Fibroblast of peridontal ligament (primary cell): ENCODE measurements at regions not wholly inside any gene's neighbourhood (a gene's known extent, or its start where the extent isn't known, plus 50 kb on each side); places are given as distances from the start of the nearest gene placed in this dataset.
"Not testable (repeated sequence)": the region's sequence is repeated elsewhere in the genome, so short reads cannot be mapped to it uniquely, and the experiment has no call there.

Source experiments
- DNase-seq: peaks from one replicate; pipeline ENCODE4 v3.0.0-alpha.2; 2010; ENCODE audit errors: extremely low read depth

DNA sequence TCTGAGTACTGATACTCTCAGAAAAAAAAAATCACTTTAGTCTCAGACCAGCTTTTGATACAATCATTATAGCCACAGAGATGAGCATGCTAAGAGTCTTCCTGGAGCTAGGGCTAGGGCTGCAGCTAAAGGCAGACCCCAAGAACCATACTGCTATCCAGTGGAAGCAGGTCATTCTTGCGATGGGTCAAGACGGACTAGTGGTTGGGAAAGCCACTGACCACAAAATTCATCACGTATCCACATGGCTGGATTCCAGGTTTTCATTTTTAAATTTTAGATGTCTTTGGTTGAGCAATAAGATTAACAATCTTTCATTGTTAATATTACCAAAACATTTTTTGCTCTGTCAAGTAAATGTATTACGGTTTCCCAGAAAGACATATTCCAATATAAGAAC is 598.1 kb downstream of the DNAH5 start:
- no peak for DNase-seq

DNA sequence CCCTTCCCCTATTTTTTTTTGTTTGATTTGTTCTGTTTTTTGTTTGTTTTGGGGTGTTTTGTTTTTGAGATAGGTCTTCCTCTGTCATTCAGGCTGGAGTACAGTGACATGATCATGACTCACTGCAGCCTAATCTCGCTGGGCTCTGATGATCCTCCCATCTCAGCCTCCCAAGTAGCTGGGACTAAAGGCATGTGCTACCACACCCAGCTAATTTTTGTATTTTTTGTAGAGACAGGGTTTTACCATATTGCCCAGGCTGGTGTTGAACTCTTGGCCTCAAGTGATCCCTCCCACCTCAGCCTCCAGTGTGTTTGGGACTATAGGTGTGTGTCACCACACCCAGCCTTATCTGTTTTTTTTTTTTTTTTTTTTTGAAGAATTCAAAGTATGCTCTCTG is 605.4 kb downstream of the DNAH5 start:
- no peak for DNase-seq

DNA sequence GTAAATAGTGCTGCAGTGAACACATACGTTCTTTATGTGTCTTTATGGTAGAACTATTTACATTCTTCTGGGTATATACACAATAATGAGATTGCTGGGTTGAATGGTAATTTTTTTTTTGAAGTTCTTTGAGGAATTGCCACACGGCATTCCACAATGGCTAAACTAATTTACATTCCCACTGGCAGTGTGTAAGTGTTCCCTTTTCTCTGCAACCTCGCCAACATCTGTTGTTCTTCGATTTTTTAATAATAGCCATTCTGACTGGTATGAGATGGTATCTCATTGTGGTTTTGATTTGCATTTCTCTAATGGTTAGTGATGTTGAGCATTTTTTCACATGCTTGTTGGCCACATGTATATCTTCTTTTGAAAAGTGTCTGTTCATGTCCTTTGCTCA is 609.5 kb downstream of the DNAH5 start:
- DNase-seq: not testable (repeated sequence)

DNA sequence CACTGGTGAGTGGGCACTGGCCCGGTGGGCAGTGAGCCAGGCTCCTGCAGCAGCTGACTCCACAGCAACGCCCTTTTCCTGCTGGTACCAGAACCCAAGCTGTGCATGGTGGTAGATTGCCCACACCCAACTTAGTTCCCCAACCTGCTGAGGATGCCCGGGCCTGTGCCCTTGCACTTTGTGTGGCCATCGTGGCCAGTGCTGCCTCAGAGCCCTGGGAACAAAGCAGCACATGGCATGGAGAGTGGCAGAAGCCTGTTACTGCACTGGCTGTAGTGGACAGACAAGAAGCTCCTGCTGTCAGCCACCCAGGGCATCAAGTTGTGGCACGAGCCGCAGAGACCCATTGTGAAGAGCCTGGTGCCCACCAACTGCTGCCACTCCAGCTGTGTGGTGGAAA is 612.9 kb downstream of the DNAH5 start:
- no peak for DNase-seq

DNA sequence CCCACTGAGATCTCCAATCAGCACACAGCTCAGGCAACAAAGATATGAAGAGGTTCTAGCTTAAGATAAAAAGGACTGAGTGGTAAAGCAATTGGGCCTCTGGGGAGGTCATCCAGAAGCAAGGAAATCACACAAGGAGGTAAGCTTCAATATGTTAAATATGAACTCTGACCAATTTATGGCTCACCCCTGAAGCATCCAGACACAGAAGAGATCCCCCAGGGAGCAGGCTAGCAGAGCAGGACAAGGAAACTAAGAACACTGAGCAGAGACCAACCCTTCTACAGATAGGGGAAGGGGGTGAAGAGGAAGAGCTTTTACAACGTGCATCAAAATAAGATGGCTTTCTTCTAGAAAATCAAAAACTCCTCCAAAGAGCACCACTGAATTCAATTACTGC is 616.2 kb downstream of the DNAH5 start:
- DNase-seq: no peak

DNA sequence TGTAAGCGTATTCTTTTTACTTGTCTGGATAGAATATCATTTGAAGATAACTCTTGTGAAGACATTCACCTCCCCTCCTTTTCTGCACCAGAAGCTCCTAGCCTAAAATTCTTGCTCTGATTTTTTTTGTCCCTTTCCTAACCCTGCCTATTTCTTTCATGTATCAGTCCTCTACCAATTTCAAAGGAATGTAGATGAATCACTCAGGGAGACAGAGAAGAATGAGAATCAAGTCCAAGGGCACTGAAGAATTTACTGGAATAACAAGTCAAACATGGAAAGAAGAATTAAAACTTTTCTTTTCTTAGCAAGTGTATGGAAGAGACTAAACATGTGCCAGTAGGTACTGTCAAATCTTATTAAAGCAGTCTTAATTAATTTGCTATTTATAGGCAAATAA is 618.7 kb downstream of the DNAH5 start:
- peak; percentile 23 for DNase-seq

DNA sequence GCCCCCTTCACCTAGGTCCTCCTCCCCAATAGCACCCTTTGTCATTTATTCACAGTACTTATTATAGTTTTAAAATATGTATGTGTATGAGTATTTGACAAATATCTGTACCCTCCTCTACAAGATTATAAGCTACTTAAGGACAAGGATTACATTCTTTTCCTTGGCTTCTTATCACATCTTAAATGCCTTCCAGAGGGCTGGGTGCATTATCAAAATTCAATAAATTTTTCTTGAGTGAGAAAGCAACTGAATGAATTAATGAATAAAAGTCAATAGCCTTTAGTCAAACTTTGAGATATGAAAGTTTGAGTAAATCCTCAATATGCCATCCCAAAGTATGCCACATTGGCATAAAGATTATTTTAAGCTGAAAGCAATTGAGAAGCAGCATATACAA is 621.7 kb downstream of the DNAH5 start:
- no peak for DNase-seq

DNA sequence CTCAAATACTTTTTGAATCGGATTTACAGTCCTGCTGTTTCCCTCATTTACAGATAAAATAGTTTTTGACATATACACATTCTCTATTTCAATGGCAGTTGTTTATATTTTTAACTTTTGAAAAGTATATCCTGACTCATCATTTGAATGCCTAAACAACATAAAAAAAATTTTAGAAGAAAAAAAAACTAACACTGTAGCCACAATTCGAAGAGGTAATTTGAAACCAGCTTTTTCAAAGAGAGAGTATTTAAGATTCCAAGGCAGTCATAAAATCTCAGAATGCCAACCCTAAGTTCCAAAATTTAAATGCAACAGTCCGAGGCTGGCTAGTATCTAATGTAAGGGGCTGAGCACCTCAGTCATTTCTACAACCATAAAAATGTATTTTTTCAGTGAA is 626.8 kb downstream of the DNAH5 start:
- no peak for DNase-seq

DNA sequence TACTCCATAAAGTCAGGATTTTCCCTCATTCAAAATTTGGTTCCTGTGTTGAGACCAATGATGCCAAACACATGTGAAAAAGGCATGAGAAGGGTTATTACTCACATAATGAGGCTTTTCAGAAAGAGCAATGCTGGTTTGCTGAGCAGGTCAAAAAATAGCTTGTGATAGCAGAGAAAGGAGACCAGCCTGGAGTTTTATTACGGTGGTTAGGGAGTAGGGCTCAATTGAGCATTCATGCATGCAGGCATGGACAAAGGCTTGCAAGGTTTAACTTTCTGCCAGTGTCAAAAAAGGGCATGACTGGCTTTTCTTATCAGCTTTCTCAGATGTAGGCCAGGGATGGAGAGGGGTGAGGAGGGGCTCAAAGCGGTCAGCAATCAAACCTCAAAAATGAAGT is 628.3 kb downstream of the DNAH5 start:
- no peak for DNase-seq

DNA sequence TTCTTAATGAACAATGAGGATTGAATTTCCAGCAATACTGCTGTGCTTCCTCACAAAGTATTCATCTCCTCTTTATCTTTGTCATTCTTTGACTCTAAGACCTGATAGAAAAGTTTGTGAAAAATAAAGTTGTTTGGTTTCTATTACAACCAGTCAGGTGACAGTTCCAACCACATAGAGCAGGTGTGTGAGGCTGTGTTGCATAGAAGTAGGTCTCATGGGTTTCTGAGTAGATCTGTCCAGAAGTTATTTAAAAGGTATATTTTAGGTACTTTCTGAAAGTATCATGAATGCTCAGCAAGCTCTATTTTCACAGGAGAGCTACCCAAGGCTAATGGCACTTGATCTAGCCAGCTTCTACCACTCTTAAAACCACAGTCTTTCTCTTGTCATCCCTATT is 637.0 kb downstream of the DNAH5 start:
- no peak for DNase-seq

DNA sequence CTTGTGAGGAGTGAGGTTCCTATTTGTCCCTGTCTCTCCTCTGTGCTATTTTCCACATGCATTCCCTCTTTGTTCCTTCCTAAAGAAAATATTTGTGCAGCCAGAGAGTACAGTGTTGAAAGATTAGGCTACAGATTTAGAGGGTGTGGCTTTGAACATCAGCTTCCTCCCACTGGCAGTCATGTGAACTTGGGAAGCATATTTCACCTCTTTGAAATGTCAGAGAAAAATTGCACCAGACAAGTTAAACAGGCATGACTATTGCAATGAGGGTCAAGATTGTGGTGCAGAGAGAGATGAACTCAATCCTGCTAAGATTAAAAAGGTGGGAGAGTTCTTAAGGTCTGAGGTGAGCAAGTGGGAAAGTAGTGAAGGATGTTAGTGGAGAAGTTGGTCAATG is 641.0 kb downstream of the DNAH5 start:
- DNase-seq: no peak

DNA sequence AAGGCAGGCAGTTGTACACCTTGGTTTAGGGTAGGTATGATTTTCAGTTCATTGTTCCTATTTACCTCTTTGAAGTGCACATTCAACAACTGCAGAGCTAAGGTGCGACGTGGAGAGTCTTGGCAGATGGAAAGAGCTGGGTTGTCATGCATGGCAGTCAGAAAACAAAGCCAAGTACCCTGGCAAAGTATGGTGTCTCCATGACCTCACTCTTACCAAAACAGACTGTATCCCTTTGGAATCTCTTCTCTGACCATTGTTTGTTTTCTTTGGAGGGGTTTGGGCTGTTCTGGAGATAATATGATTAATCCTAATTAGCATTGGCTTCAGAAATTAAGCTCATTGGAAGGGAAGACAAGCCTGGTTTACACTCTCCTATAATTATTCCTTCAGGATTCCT is 665.7 kb downstream of the DNAH5 start:
- no peak for DNase-seq

DNA sequence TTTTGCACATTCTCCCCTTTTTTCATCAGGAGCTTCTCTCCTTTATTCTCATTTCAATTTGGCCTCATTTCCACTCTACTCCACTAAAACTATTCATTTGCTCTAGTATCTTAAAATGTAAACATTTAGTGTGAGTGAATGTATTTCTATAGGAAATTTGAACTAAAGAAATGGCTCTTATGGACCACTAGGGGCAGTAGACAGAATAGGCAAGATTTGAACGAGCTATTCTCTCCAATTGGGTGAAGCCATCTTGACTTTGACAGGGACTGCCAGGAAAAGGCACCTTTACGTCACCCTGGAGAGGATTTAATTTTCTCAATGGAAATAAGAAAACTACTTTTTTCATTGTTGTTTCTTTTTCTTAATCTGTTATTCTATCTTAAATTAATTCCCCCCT is 666.3 kb downstream of the DNAH5 start:
- DNase-seq: no peak

DNA sequence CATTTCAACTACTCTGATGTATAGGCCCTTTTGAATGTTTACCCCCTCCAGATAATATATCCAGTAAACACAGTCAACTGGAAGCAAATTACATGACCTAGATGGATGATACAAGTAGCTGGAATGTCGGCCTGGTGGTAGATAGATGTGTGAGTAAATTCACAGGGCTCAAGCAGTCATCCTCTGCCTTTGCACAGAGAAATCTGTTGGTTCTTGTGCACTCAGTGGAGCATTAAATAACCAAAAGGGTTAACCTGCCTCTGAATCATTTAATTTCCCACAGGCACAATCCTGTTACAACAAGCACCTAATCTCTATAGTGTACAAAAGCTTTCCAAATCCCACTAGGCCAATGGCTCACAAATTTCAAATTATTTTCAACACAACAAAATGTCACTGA is 668.3 kb downstream of the DNAH5 start:
- DNase-seq: no peak

DNA sequence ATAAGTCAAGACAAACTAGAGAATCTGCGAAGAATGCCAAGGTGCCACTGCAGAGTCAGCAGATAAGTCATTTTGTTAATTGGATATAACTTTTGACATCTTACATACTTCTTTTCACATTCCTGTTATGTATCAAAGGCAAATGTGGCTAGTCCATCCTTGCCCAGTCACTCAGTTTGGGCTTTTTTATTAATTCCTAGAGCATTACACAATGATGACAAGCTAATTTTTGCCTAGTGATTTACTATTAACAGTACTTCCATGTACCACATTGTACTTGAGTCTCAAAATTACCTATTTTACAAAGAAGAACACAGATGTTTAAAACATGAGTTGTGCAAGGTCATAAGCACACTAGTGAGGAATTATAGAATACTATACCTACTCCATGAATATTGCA is 680.8 kb downstream of the DNAH5 start:
- no peak for DNase-seq

DNA sequence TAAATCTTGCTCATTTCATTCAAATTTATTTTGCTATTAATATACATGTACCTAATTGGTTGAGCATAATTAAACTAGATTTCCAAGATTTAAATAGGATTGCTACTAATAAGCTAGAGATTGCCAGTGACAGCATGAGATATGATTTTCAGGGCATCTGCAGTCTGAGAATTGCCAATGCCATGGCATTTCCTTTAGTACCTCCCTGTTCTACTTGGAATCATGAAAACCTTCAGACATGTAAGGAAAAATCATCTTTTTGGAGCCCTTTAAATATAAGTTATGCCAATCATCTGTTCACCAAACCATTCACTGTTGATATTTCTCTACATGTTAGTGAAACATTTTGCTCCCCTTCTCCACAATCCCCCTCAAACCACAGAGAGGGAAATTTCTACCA is 691.4 kb downstream of the DNAH5 start:
- DNase-seq: no peak

DNA sequence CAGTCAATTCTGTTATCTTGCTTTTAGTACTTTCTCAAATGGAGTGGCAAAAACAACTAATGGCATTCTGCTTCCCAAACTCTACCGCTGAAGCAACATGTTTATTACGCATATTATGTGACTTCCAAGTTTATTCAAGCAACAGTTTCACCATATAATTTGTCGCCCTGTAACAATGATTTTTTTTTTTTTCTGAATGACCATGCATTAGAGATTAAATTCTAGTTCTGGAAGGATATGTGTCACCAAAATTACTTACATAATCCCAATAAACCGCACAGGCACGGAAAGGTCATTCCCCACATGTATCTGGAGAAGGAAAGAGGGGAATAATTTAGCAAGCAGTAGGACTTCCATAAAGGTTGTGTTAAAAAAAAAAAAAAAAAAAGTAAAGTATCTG is 691.8 kb downstream of the DNAH5 start:
- no peak for DNase-seq

DNA sequence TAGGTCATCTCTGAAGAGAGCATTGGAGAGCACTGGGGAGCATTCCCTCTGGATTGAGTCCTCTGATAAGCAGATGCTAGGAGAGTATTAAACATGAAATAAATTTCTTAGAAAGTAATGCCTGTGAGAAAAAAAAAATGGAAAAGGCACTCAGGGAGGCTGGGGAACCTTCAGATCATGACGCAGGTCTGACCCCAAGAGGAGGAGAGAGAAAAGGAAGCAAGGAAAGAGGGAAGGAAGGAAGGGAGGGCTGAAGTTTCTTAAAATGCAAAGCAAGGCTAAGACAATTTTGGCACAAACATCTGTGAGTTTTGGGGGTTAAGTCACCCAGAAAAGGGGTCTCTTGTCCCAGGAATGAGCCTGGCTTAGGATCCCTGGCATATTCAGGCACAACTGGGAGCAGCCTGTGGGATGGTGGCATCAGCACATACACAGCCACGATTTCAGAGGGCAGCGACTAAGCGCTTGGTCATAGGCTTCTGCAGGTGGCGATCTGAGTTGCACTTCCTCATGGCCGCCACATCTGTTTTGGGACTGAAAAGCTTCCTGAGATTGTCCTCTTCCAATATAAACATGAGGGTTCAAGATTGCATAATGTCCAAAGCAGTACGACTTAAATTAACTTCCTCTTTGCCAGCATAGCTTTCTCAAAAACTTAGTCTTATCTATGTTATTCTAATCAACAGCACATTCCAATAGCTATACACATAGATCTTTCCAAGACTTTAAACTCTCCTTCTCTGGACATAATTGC is 692.7 kb downstream of the DNAH5 start:
- DNase-seq: no peak

DNA sequence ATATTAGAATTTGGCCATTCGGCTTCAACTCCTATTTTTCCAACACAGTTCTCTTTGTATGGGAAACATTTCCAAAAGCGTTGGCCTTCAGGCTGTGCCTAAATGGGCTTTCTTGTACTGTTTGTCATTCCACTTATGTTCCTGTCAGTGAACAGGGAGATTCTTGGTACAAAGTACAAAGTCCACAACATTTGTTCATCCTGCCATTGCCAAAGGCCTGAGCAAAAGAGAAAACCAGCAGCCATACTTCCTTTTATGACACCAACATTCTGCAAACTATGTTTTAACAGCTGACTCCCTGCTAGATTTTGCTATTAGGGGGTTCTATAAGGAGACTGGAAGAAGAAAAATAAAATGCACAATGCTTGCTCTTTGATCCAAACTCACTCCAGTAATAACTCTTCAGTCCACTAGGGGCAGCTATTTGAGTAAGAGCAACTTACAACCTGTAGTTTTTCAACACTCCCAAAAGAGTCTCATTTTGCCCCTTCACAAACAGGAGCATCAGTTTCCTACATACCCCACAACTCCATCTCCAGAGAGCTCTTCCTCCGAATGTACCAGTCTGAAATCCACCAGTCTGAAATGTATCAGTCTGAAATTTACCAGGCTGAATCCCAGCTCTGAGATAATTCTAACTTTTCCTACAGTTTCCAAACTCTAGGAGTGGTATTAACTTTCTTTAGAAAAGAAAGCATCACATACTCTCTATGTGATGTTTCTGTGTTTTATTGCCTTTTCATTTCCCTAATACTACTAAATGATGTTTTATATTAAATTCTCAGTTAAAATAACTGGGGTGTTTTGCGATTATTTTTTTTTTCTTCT is 693.8 kb downstream of the DNAH5 start:
- no peak for DNase-seq

DNA sequence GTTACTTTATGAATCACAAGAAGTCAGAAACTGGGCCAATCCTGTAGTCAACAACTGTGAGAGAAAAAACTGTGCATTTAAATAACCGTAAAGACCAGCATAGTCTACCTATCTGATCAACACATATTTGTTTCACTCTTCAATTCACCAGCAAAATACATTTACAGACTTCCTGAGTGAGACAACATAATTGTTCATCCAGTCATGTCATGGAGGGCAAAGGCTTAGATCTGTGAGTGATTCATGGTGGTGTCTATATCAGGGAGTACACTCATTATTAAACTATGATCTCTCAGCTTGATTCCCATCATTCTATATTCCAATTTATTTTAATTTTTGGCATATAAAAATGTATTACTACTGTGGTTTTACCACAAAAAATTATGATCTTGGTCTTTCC is 694.6 kb downstream of the DNAH5 start:
- DNase-seq: no peak

DNA sequence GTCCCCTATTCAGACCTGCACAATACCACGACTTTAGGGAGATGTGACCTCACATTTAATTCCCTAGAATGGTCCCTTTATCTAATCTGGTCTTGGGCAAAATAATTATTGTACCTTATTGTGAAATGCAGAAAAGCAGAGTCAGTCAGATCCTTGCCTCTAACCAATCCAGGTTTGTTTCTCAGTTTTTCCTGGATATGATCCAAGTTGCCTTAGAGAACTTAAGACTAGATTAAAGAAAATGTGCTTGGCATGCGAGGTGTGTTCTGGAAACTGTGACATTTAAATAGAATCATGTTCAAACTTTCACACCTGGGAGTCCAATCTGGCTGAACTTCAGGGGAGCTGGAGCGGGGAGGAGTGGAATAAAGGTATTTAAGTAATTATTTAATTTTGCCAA is 696.2 kb downstream of the DNAH5 start:
- no peak for DNase-seq

DNA sequence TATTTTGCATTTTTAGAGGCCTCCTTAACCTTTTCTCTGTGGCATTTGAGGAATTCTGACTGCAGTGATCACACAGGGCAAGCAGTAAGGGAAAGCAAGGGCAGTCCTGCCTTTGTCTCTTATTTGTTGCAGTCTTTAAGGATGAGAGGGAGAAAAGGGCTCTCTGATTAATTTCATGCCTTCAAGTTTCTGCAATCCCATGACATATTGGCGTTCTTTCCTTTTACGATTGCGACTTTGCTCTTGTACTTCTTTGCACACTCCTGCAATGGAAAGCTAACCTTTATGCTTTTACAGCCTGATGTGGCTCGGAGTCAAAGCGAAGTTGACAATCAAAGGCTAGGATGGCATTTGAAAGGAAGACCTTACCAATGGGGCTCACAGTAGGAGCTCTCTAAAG is 698.4 kb downstream of the DNAH5 start:
- DNase-seq: no peak

DNA sequence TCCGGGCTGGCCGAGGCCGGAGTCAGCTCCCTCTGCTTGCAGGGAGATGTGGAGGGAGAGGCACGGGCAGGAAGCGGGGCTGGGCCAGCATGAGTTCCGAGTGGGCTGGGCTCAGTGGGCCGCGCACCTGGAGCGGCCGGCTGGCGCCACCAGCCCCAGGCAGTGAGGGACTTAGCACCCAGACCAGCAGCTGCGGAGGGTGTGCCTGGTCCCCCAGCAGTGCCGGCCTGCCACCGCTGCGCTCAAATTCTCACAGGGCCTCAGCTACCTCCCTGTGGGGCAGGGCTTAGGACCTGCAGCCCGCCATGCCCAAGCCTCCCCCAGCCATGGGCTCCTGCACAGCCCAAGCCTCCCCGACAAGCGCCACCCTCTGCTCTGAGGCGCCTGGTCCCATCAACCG is 700.3 kb downstream of the DNAH5 start:
- no peak for DNase-seq

DNA sequence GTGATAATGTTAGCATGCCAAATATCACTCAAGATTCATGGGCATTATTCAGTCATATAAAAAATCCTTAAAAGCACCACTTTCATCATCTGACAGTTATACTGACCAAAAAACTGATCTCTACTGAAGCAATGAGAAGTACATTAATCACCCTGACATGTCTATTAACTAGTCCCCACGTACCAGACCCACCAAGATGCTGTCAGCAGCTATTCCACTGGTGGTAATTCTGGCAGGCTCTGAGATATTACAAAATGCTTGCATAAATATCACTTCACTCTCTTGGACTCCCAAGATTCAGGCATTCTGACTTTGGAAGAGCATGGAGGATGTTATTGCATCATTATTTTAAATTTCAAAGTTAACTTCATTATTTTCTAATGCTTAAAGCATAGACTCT is 717.0 kb downstream of the DNAH5 start:
- DNase-seq: no peak
